ENCODE measurements at regions not wholly inside any gene's neighbourhood (a gene's known extent, or its start where the extent isn't known, plus 50 kb on each side); places are given as distances from the start of the nearest gene placed in this dataset.
A peak's percentile ranks its signal among the peaks of the same experiment; 100 is the strongest.

GRCh38 chr5:56632199-56632598 lies 183.2 kb upstream of the MAP3K1 start (continued):
- TF ChIP-seq, protein P1, sequence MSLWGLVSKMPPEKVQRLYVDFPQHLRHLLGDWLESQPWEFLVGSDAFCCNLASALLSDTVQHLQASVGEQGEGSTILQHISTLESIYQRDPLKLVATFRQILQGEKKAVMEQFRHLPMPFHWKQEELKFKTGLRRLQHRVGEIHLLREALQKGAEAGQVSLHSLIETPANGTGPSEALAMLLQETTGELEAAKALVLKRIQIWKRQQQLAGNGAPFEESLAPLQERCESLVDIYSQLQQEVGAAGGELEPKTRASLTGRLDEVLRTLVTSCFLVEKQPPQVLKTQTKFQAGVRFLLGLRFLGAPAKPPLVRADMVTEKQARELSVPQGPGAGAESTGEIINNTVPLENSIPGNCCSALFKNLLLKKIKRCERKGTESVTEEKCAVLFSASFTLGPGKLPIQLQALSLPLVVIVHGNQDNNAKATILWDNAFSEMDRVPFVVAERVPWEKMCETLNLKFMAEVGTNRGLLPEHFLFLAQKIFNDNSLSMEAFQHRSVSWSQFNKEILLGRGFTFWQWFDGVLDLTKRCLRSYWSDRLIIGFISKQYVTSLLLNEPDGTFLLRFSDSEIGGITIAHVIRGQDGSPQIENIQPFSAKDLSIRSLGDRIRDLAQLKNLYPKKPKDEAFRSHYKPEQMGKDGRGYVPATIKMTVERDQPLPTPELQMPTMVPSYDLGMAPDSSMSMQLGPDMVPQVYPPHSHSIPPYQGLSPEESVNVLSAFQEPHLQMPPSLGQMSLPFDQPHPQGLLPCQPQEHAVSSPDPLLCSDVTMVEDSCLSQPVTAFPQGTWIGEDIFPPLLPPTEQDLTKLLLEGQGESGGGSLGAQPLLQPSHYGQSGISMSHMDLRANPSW (CRISPR knock-in tag; IDR thresholded peaks at IDR 0.05; ENCODE audit: borderline replicate concordance): no peak
- TF ChIP-seq SMYD3 (CRISPR knock-in tag; IDR thresholded peaks at IDR 0.05) (no peak), DPF2 (CRISPR knock-in tag; IDR thresholded peaks at IDR 0.05; ENCODE audit: borderline replicate concordance, low read depth) (no peak), SKI (IDR thresholded peaks at IDR 0.05; ENCODE audit: partially characterized antibody) (no peak), ZNF558 (CRISPR knock-in tag; IDR thresholded peaks at IDR 0.05; ENCODE audit: borderline replicate concordance) (no peak), TAF1 (CRISPR knock-in tag; IDR thresholded peaks at IDR 0.05) (no peak), ZNF251 (CRISPR knock-in tag; IDR thresholded peaks at IDR 0.05) (no peak), MEF2D (CRISPR knock-in tag; IDR thresholded peaks at IDR 0.05) (no peak)

DNA sequence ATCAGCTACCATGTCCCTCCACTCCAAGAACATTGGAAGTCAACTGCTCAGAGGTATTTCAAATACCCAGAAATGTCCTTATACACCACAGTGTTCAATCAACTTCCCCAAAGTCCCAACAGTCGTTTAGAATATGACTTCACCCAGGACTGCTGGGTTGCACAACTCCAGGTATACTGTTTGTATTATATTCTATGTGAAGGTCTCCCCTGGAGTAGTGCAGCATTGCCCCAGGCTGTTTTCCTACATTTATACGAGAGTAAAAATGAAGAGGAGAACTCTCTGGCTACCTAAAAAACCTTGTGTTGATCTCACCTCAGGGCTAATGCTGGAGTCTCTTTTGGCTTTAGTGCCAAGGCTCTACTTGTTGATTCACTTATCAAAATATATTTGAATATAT lies 183.6 kb upstream of the MAP3K1 start:
- in situ Hi-C loops (cut with HindIII; ENCODE audit: extremely low pct_ligation_motif_present, low pct_unique_long_range_greater_than_20kb): no loop called here
- intact Hi-C loops (cut with micrococcal nuclease; ENCODE audit: unreplicated experiment): loop anchor here (10.0 kb wide), 1 partner anchor 67 kb away; no protein-coding TSS in a partner anchor
- TF ChIP-seq ARID2 (CRISPR knock-in tag; IDR thresholded peaks at IDR 0.05; ENCODE audit: borderline replicate concordance) (no peak), SP2 (CRISPR knock-in tag; IDR thresholded peaks at IDR 0.05) (no peak), ZNF710 (CRISPR knock-in tag; IDR thresholded peaks at IDR 0.05; ENCODE audit: borderline replicate concordance) (no peak), ZNF770 (CRISPR knock-in tag; IDR thresholded peaks at IDR 0.05) (no peak)
- TF ChIP-seq, protein P2, sequence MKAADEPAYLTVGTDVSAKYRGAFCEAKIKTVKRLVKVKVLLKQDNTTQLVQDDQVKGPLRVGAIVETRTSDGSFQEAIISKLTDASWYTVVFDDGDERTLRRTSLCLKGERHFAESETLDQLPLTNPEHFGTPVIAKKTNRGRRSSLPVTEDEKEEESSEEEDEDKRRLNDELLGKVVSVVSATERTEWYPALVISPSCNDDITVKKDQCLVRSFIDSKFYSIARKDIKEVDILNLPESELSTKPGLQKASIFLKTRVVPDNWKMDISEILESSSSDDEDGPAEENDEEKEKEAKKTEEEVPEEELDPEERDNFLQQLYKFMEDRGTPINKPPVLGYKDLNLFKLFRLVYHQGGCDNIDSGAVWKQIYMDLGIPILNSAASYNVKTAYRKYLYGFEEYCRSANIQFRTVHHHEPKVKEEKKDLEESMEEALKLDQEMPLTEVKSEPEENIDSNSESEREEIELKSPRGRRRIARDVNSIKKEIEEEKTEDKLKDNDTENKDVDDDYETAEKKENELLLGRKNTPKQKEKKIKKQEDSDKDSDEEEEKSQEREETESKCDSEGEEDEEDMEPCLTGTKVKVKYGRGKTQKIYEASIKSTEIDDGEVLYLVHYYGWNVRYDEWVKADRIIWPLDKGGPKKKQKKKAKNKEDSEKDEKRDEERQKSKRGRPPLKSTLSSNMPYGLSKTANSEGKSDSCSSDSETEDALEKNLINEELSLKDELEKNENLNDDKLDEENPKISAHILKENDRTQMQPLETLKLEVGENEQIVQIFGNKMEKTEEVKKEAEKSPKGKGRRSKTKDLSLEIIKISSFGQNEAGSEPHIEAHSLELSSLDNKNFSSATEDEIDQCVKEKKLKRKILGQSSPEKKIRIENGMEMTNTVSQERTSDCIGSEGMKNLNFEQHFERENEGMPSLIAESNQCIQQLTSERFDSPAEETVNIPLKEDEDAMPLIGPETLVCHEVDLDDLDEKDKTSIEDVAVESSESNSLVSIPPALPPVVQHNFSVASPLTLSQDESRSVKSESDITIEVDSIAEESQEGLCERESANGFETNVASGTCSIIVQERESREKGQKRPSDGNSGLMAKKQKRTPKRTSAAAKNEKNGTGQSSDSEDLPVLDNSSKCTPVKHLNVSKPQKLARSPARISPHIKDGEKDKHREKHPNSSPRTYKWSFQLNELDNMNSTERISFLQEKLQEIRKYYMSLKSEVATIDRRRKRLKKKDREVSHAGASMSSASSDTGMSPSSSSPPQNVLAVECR (CRISPR knock-in tag; IDR thresholded peaks at IDR 0.05; ENCODE audit: borderline replicate concordance): no peak

More for the DNA sequence above, 183.6 kb upstream of the MAP3K1 start:
- Histone ChIP-seq H3K27me3 (ENCODE audit: control insufficient read depth in 1 of 2, insufficient read depth in 2 of 2, low read length in 2 of 2) (no peaks in the 10 kb centered on the region), H3K4me1 (ENCODE audit: insufficient read depth, low read length) (peaks cover 33% of the 10 kb centered on the region), H4K20me1 (ENCODE audit: insufficient read depth, low read length) (no peaks in the 10 kb centered on the region), H3K4me3 (replicated peaks in 1 of 3; ENCODE audit: insufficient read depth in 1 of 3, low read depth in 2 of 3, low read length in 3 of 3) (no peak overlapping the region), H3K4me2 (ENCODE audit: low read depth, low read length) (no peak overlapping the region), H3K27ac (ENCODE audit: extremely low read length, insufficient read depth, low read length) (no peak overlapping the region), H3K79me2 (ENCODE audit: insufficient read depth, low read length) (no peaks in the 10 kb centered on the region), H3K9me3 (ENCODE audit: low read length) (peaks cover 19% of the 10 kb centered on the region), H3K36me3 (replicated peaks in 1 of 2; ENCODE audit: control insufficient read depth in 1 of 2, insufficient read depth in 2 of 2, low read length in 2 of 2) (no peaks in the 10 kb centered on the region), H2AFZ (ENCODE audit: low read length) (no peak overlapping the region), H3K9ac (ENCODE audit: insufficient read depth, low read depth, low read length) (no peak overlapping the region)
- DNase-seq (ENCODE audit: low spot score) (peak; percentile 32), ATAC-seq (peak; percentile 55; the same call in 1 of the 3 replicates), FAIRE-seq (no peak)
- ChIA-PET CTCF (ENCODE audit: low intra/inter-chr PET ratio, low total read pairs) (no interaction called here), POLR2A (no interaction called here)
- WGBS (ENCODE audit: low lambda C conversion rate): 25% methylated on average over 2 of the region's 2 CpGs
- BruUV-seq (replicated peaks): no TSS peak

Data from HepG2 (cell line).